Fibroblast of upper back skin (primary cell): ENCODE measurements at regions not wholly inside any gene's neighbourhood (a gene's known extent, or its start where the extent isn't known, plus 50 kb on each side); places are given as distances from the start of the nearest gene placed in this dataset.

Experiments used
- DNase-seq: peaks from one replicate; pipeline ENCODE4 v3.0.0-alpha.2; 2013

DNA sequence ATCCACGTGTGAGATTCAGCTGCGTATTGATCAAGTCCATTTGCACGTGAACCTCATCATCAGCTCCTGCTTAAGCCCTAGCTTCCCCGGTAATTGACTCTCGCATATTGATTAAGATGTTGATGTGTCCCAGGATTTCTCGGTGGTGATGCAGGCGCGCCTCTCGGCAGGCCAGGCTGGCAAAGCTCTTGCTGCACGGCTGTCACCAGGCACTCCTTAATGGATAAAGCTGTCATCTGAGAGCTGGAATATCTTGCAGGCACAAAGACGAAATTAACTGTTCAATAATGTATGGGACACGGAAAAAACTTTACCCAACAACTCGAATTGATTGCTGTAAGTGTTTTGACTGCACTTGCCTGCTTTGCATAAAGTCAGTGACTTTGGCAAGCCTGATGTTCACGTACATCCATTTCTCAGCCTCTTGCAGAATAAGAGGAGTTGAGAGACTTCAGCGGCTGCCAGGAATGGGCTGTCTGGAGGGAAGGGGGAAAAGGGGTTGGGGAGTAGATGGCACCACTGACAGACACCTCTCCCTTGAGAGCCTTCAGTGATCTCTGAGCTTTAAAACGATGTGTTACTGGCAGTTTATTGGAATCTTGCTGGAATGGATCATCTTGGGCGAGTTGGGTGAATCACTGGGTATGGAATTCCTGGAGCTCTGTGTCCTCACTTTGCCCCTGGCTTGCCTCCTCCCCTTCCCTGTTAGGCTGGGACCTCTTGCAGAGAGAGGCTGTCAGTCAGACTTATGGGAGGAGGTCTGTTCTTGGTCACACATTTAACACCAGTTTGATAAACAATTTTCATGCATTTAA lies 650.3 kb downstream of the CCDC171 start:
- DNase-seq, result peak; percentile 97

GRCh38 chr9:16203729-16204573 lies 651.1 kb downstream of the CCDC171 start:
- no peak for DNase-seq

DNA sequence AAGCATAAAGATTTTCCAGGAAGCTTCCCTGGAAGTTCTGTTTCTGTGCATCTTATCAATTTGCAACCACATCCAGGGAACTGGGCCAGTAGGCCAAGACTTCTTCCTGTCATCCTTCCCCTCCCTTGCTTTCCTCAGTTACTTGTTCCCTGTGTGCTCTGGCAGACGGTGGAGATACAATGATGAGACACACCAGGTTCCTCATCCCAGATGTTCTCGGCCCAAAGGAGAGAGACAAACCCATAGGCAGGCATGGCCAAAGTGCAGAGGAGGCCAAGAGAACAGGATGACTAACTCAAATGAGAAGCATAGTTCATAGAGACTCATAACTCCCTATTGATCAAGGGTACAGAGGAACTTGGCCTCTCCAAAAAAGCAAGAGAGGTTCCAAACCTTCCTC lies 652.6 kb downstream of the CCDC171 start:
- no peak for DNase-seq

DNA sequence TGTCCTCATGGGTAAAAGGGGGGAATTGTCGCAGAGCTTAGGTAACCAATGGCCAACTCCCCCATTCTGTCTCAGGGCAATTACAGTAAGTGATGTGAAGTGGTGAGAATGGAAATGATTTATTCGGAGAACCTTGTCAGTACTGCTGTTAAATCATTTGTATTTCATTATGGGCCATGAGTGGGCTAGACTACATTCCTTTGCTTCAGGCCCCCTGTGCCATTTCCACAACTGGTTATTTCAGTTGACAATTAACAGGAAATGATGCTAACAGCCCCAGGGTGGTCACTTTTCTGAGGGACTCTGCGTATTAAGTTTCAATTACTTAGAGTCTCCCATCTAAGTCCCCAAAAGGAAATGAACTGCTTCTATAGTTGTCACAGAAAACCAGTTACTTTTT lies 653.7 kb downstream of the CCDC171 start:
- DNase-seq, result peak; percentile 71

GRCh38 chr9:16207161-16207560 lies 654.3 kb downstream of the CCDC171 start:
- peak; percentile 78 for DNase-seq

DNA sequence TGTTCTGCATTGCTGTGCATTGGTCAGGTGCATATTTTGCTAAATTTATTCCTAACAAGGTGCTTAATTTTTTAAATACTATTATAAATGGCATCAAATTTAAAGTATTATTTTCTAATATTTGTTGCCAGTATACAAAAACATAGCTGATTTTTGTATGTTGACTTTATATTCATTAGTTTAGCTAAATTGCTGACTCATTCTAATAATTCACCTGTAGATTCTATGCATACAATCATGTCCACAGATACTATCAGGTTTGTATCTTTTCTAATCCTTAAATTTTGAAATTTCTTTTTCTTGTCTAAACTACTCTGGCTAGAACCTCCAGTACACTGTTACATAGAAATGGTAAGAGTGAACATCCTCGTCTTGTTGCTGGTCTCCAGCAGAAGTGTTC lies 657.6 kb downstream of the CCDC171 start:
- no peak for DNase-seq

- no peak for DNase-seq
Observed at GRCh38 chr9:16211946-16212345, 658.5 kb downstream of the BNC2 start.

DNA sequence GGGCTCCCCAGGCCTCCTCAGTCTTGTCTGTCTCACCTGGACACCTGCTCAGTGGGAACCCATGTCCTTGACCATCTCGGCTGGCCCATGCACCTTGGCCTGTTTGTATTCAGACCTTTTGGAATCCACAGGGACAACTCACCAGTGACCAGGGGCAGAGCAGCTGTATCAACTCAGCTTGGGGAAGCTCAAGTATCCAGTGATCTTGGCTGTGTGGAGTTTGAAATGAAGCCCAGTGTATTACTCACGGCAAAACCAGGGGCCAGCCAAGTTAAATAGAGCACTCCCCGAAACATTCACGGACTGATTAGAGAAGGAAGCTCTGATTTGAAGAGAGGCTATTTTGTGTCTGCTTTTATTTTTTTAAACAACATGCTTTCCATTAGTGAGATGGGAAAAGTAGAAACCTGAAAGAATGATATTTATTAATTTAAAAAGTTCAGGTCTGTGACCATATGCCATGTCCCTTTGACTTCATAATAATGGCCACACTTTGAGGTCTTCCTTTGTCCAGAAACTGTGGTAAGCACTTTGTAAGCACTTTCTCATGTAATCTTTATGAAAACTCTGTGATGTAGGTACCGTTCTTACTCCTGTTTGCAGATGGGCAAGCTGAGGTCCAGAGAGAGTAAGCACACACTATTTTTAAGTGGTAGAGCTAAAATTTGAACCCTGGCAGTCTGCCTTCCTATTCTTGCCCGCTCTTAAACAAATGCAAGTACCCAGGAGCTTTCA lies 656.5 kb downstream of the BNC2 start:
- peak; percentile 94 for DNase-seq

GRCh38 chr9:16214677-16215352 lies 655.7 kb downstream of the BNC2 start:
- no peak for DNase-seq

GRCh38 chr9:16215353-16215680 lies 655.2 kb downstream of the BNC2 start:
- no peak for DNase-seq

- peak; percentile 51 for DNase-seq
Observed at GRCh38 chr9:16217943-16218701, 652.3 kb downstream of the BNC2 start.

- no peak for DNase-seq
Observed at GRCh38 chr9:16221366-16221765, 649.1 kb downstream of the BNC2 start.

DNA sequence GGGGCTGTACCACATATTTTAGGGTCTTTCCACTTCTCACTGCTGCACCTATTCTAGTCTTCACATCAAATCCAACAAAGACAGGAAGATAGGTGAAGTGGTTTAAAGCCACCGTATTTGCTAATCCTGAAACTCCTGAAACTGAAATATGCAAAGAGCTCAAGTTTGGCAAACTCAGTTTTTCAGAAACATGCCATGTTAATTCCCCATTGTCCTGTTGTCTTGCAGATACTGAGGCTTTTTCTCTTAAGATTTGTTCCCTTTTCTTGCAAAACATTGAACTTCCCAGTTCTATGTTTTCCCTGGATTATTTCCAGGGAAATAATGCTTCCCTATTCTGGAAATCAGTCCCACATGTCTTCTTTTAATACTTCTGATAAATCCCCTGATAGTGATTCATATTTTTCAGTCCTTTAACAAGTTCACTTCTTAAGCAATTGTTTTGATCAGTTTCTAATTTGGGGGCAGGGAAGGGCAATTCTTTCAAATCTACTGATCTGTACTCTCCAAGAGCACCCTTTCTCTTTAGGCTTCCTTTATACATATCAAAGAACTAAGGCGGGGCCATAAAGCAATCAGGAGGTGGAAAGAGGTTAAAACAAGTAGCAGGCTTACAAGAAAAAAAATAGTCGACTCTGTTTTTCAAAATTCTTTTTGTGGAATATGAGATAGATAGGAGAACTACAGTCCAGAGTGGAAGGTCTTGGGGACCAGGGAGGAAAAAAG lies 648.5 kb downstream of the BNC2 start:
- DNase-seq, result peak; percentile 78

DNA sequence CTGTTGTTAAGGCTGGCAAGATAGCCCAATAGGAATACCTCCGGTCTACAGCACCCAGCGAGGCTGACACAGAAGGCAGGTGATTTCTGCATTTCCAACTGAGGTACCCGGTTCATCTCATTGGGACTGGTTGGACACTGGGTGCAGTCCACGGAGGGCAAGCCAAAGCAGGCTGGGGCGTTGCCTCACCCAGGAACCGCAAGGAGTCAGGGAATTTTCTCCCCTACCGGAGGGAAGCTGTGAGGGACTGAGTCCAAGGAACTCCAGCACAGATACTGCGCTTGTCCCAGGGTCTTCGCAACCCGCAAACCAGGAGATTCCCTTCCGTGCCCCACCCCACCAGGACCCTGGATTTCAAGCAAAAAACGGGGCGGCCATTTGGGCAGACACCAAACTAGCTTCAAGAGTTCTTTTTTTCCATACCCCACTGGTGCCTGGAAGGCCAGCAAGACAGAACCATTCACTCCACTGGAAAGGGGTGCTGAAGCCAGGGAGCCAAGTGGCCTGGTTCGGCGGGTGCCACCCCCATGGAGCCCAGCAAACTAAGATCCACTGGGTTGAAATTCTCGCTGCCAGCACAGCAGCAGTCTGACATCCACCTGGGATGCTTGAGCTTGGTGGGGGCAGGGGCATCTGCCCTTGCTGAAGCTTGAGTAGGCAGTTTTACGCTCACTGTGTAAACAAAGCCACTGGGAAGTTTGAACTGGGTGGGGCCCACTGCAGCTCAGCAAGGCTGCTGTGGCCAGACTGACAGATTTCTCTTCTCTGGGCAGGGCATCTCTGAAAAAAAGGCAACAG lies 647.2 kb downstream of the BNC2 start:
- no peak for DNase-seq

GRCh38 chr9:16230731-16231130 lies 639.7 kb downstream of the BNC2 start:
- DNase-seq, result no peak

DNA sequence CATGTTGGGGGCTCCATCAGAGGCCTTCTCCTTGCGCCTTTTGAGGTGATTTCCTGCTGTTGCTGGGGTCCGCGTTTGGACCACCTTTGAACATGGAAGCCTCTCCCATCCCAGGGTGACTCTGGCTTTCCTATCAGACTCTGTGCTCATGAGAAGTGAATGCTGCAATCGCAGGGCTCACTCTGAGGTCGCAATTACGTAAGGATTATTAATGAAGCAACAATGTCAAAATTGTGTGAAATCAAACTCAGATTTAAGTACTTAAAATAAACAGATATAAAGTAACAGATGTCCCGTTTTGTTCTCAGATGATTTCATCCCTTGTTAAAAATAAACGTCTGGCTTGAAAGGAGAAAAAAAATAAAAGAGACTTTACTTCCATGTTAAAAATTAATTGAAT lies 634.2 kb downstream of the BNC2 start:
- DNase-seq, result peak; percentile 89

GRCh38 chr9:16236882-16237281 lies 633.6 kb downstream of the BNC2 start:
- peak; percentile 82 for DNase-seq

DNA sequence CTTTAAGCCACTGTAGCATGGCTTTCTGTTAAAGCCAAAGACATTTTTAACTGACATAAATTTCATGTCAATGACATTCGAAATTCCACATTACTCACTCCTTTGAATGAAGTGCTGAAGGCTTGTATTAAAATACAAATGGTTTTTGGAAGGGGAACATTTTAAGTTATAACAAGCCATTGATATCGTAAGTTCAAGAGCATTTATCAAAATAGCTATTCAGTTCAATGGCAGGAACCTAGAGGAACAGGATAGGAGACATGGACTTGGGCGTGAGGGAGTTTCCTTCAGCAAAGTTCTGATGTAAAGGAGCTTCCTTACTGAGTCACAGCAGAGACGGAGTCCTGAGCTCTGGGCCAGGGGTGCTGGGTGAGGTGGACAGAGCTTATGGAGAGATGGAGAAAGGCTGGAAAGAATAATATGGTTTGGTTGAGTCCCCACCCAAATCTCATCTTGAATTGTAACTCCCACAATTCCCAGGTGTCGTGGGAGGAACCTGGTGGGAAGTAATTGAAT lies 631.8 kb downstream of the BNC2 start:
- peak; percentile 62 for DNase-seq

GRCh38 chr9:16241231-16241630 lies 629.2 kb downstream of the BNC2 start:
- peak; percentile 48 for DNase-seq

DNA sequence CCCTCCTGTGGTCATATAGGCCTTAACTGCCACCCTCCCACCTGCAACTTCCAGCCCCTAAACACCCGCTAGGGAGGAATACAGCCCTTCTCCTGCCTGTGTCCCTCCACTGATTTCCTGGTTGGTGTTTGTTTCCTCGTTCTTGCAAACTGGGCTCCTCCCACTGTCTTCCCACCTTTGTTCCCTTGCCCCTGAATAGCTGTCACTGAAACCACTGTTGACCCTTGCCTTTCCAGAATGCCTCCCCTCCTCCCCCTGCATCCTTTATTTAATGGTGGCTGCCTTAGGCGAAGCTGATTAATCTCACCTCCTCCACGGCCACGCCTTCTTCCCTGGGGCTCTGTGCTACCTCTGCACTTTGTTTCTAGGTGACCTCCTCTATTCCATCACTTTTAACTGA lies 626.7 kb downstream of the BNC2 start:
- no peak for DNase-seq
